Keratinocyte (primary cell): ENCODE measurements at regions not wholly inside any gene's neighbourhood (a gene's known extent, or its start where the extent isn't known, plus 50 kb on each side); places are given as distances from the start of the nearest gene placed in this dataset.

Experiments
- EZH2 ChIP-seq: IDR thresholded peaks from one replicate; pipeline ENCODE4 v1.6.1; 2012; ENCODE audit warnings: inconsistent platforms, mild to moderate bottlenecking, low read length, moderate library complexity
- TF ChIP-seq, protein P1 (sequence below), 3 experiments: IDR thresholded peaks in 1 of 3; conservative IDR thresholded peaks in 1 of 3; optimal IDR thresholded peaks in 1 of 3; 2 replicates in 2 of 3; 3 replicates in 1 of 3; pipeline versions ENCODE3 to v1.5.1; 2011; ENCODE audit warnings: low read length in 3 of 3, mild to moderate bottlenecking in 3 of 3, moderate library complexity in 2 of 3, control low read depth in 1 of 3, inconsistent platforms in 1 of 3; ENCODE audit not compliant: insufficient read depth in 2 of 3; ENCODE audit errors: extremely low read depth in 1 of 3

DNA sequence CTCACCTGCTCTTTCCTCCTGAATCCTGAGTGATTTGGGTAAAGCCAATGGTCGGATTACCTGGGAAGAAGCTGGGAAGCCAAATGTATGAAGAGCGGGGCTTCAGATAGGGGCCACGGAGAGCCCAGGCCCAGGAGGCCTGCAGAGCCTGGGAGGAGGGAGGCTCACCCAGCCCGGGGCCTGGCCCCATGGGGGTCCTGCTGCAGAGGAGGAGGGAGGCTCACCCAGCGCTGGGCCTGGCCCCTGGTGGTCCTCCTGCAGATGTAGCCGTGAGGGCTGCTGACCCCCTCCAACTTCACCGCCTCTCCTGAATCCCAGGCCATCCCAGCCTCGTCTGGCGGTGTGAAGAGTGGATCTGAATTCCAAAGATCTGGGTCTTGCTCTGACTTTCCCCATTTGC is 368.4 kb downstream of the THBS2 start:
- no peak for TF ChIP-seq EZH2
- TF ChIP-seq, protein P1, sequence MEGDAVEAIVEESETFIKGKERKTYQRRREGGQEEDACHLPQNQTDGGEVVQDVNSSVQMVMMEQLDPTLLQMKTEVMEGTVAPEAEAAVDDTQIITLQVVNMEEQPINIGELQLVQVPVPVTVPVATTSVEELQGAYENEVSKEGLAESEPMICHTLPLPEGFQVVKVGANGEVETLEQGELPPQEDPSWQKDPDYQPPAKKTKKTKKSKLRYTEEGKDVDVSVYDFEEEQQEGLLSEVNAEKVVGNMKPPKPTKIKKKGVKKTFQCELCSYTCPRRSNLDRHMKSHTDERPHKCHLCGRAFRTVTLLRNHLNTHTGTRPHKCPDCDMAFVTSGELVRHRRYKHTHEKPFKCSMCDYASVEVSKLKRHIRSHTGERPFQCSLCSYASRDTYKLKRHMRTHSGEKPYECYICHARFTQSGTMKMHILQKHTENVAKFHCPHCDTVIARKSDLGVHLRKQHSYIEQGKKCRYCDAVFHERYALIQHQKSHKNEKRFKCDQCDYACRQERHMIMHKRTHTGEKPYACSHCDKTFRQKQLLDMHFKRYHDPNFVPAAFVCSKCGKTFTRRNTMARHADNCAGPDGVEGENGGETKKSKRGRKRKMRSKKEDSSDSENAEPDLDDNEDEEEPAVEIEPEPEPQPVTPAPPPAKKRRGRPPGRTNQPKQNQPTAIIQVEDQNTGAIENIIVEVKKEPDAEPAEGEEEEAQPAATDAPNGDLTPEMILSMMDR (optimal IDR thresholded peaks at IDR 0.05 in 1 of 3, IDR thresholded peaks at IDR 0.05 in 1 of 3, conservative IDR thresholded peaks at IDR 0.05 in 1 of 3; ENCODE audit: extremely low read depth in 1 of 3, insufficient read depth in 2 of 3, low read length in 3 of 3), result no peak
